PFSK-1 (cell line): ENCODE measurements at regions not wholly inside any gene's neighbourhood (a gene's known extent, or its start where the extent isn't known, plus 50 kb on each side); places are given as distances from the start of the nearest gene placed in this dataset.

Experiments used
- POLR2AphosphoS5 ChIP-seq: IDR thresholded peaks from 2 replicates; pipeline ENCODE4 v1.6.1; 2012; ENCODE audit warnings: low read depth, mild to moderate bottlenecking, control low read depth, low read length, moderate library complexity
- REST ChIP-seq, 2 experiments: IDR thresholded peaks; 2 replicates each; pipeline versions ENCODE4 v1.6.1 to v1.8.0; 2011 to 2012; ENCODE audit warnings: low read depth in 2 of 2, low read length in 2 of 2, control low read depth in 1 of 2, inconsistent platforms in 1 of 2, mild to moderate bottlenecking in 1 of 2, moderate library complexity in 1 of 2; ENCODE audit not compliant: insufficient read depth in 1 of 2
- SIN3A ChIP-seq: IDR thresholded peaks from 2 replicates; pipeline ENCODE4 v1.6.1; 2012; ENCODE audit warnings: mild to moderate bottlenecking, low read length, moderate library complexity, borderline replicate concordance; ENCODE audit not compliant: insufficient read depth
- TAF1 ChIP-seq: IDR thresholded peaks from 2 replicates; pipeline ENCODE4 v1.6.1; 2012; ENCODE audit warnings: low read length, control low read depth, borderline replicate concordance; ENCODE audit not compliant: insufficient read depth

GRCh38 chr10:60497364-60497763 lies 107.7 kb upstream of the ANK3 start:
- TF ChIP-seq SIN3A (no peak), TAF1 (no peak), POLR2AphosphoS5 (no peak), REST (IDR thresholded peaks at IDR 0.05; ENCODE audit: insufficient read depth in 1 of 2, low read depth in 2 of 2, low read length in 2 of 2) (no peak)
